WERI-Rb-1 (cell line): ENCODE measurements at regions not wholly inside any gene's neighbourhood (a gene's known extent, or its start where the extent isn't known, plus 50 kb on each side); places are given as distances from the start of the nearest gene placed in this dataset.

ENCODE experiments used
- DNase-seq: peaks from one replicate; pipeline ENCODE4 v3.0.0-alpha.2; 2020
- H3K27ac ChIP-seq: fragments of 250-450 bp; sonication (Bioruptor Pico); 2 replicates; pipeline ENCODE4 v1.5.1; 2020; ENCODE audit warnings: mild to moderate bottlenecking, moderate library complexity
- H3K27me3 ChIP-seq: fragments of 250-450 bp; sonication (Bioruptor Pico); 2 replicates; pipeline ENCODE4 v1.5.1; 2021; ENCODE audit warnings: mild to moderate bottlenecking, low read depth, moderate library complexity; ENCODE audit not compliant: insufficient read depth, severe bottlenecking
- H3K36me3 ChIP-seq: fragments of 250-450 bp; sonication (Bioruptor Pico); 2 replicates; pipeline ENCODE4 v1.5.1; 2020; ENCODE audit warnings: mild to moderate bottlenecking, moderate library complexity
- H3K4me3 ChIP-seq: 2 replicates; pipeline ENCODE4 v1.5.1; 2011; ENCODE audit warnings: low read depth, mild to moderate bottlenecking, control low read depth, low read length
- H3K9me3 ChIP-seq: fragments of 250-450 bp; sonication (Bioruptor Pico); 2 replicates; pipeline ENCODE4 v1.5.1; 2021; ENCODE audit warnings: mild to moderate bottlenecking, moderate library complexity; ENCODE audit not compliant: severe bottlenecking
- TF ChIP-seq, protein P1 (sequence below): IDR thresholded peaks from 2 replicates; pipeline ENCODE4 v1.5.1; 2011; ENCODE audit warnings: low read depth, mild to moderate bottlenecking, control low read depth, inconsistent platforms, low read length

DNA sequence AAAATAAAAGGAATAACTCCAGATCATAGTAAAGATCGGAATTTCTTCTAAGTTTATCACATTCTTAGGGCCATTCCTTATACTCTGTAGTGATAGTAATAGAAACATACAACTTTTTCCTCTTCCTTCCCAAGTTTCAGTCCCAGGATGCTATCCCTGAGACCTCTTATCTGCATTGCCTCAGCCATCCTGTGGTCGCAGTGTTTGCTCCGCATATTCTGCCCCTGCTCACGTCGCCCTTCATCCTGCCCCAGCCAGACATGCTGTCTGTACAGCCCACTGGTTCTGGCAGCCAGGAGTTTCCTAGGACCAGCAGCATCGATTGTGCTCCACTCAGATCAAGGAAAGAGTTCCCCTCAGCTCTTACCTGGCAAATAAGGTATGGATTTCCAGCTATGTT lies 132.7 kb upstream of the ERCC6L2 start:
- no peaks in the 10 kb centered on the region for H3K27me3 ChIP-seq

DNA sequence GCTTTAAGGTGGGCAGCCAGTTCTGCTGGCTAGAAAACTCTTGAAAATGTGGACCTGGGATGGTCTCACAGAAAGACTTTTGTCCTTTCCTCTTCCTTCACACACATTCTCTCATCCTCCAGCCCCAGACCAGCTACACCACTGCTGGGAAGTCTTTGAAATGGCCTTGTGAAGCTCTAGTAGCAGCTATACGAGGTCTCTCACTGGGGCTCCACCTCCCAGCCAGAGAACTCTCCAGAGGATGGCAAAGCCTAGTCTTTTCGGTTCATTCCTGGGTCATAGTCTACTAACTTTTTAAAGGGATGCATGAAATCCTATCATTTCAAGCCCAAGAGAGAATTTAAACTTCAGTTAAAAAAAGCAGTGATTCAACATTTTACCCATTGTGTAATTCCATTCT lies 133.9 kb upstream of the ERCC6L2 start:
- no peaks in the 10 kb centered on the region for H3K9me3 ChIP-seq
- H3K27ac ChIP-seq = no peak overlapping the region
- no peak overlapping the region for H3K4me3 ChIP-seq
- DNase-seq = no peak
- H3K36me3 ChIP-seq = no peaks in the 10 kb centered on the region
- TF ChIP-seq, protein P1, sequence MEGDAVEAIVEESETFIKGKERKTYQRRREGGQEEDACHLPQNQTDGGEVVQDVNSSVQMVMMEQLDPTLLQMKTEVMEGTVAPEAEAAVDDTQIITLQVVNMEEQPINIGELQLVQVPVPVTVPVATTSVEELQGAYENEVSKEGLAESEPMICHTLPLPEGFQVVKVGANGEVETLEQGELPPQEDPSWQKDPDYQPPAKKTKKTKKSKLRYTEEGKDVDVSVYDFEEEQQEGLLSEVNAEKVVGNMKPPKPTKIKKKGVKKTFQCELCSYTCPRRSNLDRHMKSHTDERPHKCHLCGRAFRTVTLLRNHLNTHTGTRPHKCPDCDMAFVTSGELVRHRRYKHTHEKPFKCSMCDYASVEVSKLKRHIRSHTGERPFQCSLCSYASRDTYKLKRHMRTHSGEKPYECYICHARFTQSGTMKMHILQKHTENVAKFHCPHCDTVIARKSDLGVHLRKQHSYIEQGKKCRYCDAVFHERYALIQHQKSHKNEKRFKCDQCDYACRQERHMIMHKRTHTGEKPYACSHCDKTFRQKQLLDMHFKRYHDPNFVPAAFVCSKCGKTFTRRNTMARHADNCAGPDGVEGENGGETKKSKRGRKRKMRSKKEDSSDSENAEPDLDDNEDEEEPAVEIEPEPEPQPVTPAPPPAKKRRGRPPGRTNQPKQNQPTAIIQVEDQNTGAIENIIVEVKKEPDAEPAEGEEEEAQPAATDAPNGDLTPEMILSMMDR = no peak
- no peaks in the 10 kb centered on the region for H3K27me3 ChIP-seq

More for the DNA sequence above, 132.7 kb upstream of the ERCC6L2 start:
- Histone ChIP-seq H3K4me3 (no peak overlapping the region), H3K9me3 (no peaks in the 10 kb centered on the region), H3K36me3 (no peaks in the 10 kb centered on the region), H3K27ac (no peak overlapping the region)
- TF ChIP-seq, protein P1 = no peak
- DNase-seq = no peak

DNA sequence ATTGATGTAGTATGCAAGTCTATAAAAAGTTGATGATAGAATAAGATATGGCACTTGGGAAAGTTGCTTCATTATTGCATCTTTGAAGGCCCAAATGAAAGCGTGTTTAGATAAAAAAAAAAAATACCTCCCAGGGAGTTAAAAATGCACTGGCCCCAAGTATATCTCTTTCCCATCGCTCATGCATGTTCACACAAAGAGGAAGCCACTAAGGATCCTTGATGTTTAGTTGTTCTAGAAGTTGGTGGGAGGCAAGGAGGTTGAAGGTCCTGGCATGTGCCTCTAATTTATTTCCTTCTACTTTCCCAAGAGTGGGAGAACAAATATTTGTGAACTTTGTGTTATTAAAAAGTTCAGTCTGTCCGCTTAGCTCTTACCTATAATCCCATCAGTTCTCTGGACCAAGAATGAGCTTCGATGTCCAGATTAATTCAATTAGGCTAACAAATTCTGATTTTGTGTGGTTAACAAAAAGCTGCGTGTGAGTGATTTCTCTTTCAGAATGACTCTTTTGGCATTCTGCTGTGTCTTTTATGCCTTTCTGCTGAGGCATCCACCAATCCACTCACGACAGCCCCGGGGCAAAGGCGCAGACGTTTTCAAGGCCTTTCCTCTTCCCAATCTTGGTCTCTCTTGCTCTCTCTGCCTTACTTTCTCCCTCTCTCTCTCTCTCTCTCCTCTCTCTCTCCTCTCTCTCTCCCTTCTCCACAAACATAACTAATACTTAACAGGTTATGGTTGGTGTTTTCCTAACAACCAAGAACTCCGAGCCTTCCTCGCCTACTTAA lies 135.1 kb upstream of the ERCC6L2 start:
- TF ChIP-seq, protein P1 = no peak
- H3K9me3 ChIP-seq = no peaks in the 10 kb centered on the region
- DNase-seq = no peak
- no peaks in the 10 kb centered on the region for H3K36me3 ChIP-seq
- no peaks in the 10 kb centered on the region for H3K27me3 ChIP-seq
- no peak overlapping the region for H3K27ac ChIP-seq
- H3K4me3 ChIP-seq = no peak overlapping the region

DNA sequence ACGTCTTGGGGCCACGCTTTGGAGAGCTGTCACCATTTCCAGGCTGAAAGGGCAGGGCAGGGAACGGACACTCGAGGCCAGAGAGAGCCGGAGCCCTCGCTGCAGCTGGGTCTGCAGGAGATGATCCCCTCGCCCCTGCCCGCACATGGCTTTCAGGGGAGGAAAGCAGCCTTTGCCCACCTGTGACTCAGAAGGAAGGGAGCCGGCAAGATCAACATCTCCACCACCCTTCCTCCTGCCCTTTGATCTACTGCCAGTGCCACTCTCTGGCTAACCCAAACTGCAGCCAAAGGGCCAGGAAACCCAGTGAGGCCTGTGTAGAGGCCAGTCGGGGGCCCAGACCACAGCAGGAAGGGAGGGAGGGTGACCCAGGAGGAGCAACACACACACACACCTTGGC lies 137.1 kb upstream of the ERCC6L2 start:
- no peaks in the 10 kb centered on the region for H3K27me3 ChIP-seq
- TF ChIP-seq, protein P1 = no peak
- no peak overlapping the region for H3K4me3 ChIP-seq
- H3K27ac ChIP-seq = no peak overlapping the region
- no peaks in the 10 kb centered on the region for H3K36me3 ChIP-seq
- no peak for DNase-seq
- H3K9me3 ChIP-seq = no peaks in the 10 kb centered on the region

DNA sequence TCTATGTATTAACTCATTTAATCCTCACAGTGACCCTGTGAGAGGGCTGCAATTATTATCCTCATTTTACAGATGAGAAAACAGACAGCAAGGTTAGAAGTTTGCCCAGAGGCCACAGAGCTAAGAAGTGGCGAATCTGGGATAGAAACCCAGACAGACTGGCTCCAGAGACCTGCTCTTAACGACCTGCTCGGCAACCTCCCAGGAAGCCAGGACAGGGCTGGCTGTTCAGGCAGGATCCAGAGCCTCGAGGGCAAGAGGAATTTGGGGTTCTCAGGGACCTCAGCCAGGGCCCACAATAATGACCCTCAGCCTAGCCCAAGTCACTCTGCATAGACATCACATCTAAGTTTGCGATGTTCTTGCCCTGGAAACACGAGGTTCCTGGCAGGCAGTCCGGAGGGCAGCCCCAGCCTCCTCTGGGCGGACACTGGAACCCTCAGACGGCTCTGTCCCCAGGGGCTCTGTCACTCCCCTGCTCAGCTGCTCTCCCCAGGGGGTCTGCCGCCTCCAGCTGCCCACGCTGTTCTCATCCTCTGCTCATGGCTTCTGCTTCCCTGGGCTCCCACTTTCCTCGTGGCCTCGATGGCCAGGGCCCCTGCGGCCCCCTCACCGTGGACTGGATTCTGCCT lies 138.5 kb upstream of the ERCC6L2 start:
- Histone ChIP-seq H3K36me3 (no peaks in the 10 kb centered on the region), H3K27me3 (no peaks in the 10 kb centered on the region), H3K27ac (no peak overlapping the region), H3K9me3 (no peaks in the 10 kb centered on the region), H3K4me3 (no peak overlapping the region)
- TF ChIP-seq, protein P1 = no peak
- DNase-seq = peak; percentile 24

DNA sequence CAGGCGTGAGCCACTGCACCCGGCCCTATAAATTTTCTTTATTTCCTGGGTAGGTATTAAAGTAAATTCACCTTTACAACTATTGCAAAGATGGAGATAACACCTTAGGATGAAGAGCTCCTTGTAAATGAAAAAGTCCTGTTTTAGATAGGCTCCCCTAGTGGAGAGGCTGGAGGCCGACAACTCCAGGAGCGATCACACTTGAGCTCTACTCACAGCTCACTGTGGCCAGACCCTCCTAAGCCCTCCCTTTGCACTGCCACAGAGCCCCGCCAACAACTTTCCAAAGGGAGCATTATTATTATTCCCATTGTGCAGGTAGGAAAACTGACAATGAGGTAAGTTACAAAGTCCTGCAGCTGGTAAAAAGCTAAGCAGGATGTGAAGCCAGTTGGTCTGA lies 139.1 kb upstream of the ERCC6L2 start:
- H3K27ac ChIP-seq = no peak overlapping the region

More for the DNA sequence above, 139.1 kb upstream of the ERCC6L2 start:
- no peak overlapping the region for H3K4me3 ChIP-seq
- H3K27me3 ChIP-seq = no peaks in the 10 kb centered on the region
- TF ChIP-seq, protein P1 = peak; percentile 70
- peak; percentile 43 for DNase-seq
- H3K36me3 ChIP-seq = no peaks in the 10 kb centered on the region
- H3K9me3 ChIP-seq = no peaks in the 10 kb centered on the region
